NT2/D1 (cell line): ENCODE measurements at regions not wholly inside any gene's neighbourhood (a gene's known extent, or its start where the extent isn't known, plus 50 kb on each side); places are given as distances from the start of the nearest gene placed in this dataset.

ENCODE experiments used
- DNase-seq: peaks from one replicate; pipeline ENCODE4 v3.0.0-alpha.2; 2011; ENCODE audit warnings: low read depth, low spot score
- H3K27me3 ChIP-seq: 2 replicates; pipeline ENCODE4 v1.6.0; 2011; ENCODE audit warnings: mild to moderate bottlenecking; ENCODE audit not compliant: insufficient read length, insufficient read depth
- H3K36me3 ChIP-seq: 2 replicates; pipeline ENCODE4 v1.6.1; 2011; ENCODE audit warnings: mild to moderate bottlenecking, low read length, mixed read lengths; ENCODE audit not compliant: insufficient read depth, insufficient read length
- H3K4me1 ChIP-seq: 2 replicates; pipeline ENCODE4 v1.5.1; 2011; ENCODE audit not compliant: insufficient read depth, insufficient read length
- H3K4me3 ChIP-seq: 2 replicates; pipeline ENCODE4 v1.5.1; 2011; ENCODE audit warnings: low read depth; ENCODE audit not compliant: insufficient read length
- H3K9ac ChIP-seq: 2 replicates; pipeline ENCODE4 v1.6.0; 2011; ENCODE audit warnings: low read depth; ENCODE audit not compliant: insufficient read length
- H3K9me3 ChIP-seq: 2 replicates; pipeline ENCODE4 v1.5.1; 2011; ENCODE audit warnings: mild to moderate bottlenecking, low read length; ENCODE audit not compliant: insufficient read depth
- SUZ12 ChIP-seq: IDR thresholded peaks from 2 replicates; pipeline ENCODE4 v1.6.1; 2011; ENCODE audit not compliant: insufficient read length, insufficient read depth; ENCODE audit errors: extremely low read depth
- YY1 ChIP-seq: IDR thresholded peaks from 2 replicates; pipeline ENCODE4 v1.6.1; 2011; ENCODE audit not compliant: insufficient read length, insufficient read depth
- ZNF274 ChIP-seq: IDR thresholded peaks from 2 replicates; pipeline ENCODE4 v1.6.1; 2011; ENCODE audit warnings: mild to moderate bottlenecking, low read depth, low read length

DNA sequence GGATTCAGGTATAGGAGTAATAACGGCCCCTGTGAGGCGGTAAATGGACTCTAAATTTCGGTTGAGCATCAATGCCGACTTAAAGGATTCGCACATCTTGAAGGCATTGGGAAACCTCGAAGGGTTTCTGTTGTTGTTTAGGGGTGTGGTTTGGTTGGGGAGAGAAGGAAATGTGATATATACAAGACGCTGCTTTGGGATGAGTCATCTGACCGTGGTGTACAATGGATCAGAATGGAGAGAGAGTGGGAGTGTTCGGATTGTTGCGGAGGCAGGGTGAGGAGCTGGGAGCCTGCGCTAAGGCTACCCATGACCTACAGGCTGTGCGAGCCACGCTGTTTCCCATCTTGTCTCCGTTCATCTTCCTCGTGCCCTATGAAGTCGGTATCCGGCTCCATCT, 60.4 kb upstream of the ERCC6L2 start:
- Histone ChIP-seq H3K4me1 (peaks cover 5% of the 10 kb centered on the region), H3K36me3 (no peaks in the 10 kb centered on the region), H3K27me3 (no peaks in the 10 kb centered on the region), H3K4me3 (no peak overlapping the region), H3K9ac (no peak overlapping the region), H3K9me3 (no peaks in the 10 kb centered on the region)
- TF ChIP-seq YY1, result no peak
- TF ChIP-seq SUZ12, result no peak
- no peak for TF ChIP-seq ZNF274
- no peak for DNase-seq

DNA sequence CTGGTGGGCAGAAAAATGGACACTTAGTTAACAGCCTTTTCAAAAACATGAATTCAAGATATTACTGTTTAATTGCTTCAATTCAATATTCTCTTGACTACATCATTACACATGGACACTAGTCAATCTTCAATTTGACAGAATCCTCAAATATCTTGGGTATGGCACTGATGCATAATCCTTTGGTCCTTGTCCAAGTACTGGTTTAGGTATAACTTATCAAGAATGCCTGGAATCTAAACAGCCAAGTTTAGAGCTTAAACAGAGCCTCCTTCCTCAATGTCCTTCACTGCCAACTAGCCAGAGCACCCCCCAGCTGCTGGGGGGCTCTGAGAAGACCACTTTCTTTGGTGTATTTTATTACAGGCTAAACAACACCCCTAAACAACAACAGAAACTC, 61.6 kb upstream of the ERCC6L2 start:
- TF ChIP-seq YY1, result no peak
- TF ChIP-seq ZNF274, result no peak
- peaks cover 5% of the 10 kb centered on the region for H3K4me1 ChIP-seq
- no peaks in the 10 kb centered on the region for H3K27me3 ChIP-seq
- no peak overlapping the region for H3K9ac ChIP-seq
- no peak for DNase-seq
- no peak overlapping the region for H3K4me3 ChIP-seq
- H3K36me3 ChIP-seq, result no peaks in the 10 kb centered on the region
- H3K9me3 ChIP-seq, result no peaks in the 10 kb centered on the region

DNA sequence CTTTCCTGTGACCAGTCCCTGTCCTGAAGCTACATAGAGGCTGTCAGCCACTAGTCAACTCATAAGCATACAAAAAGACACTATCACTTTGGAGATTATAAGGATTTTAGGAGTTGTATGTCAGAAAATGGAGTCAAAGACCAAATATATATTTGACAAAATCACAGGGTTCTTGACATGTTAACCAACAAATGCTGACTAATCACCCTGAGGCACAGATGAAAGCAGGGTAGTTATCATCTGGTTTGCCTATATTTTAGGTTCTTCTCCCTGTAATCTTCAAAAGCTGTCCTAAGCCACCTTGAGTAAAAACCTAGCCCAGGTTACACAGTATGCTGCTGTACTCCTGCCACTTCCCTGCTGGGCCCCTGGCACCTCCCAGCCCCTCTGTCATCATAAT, 64.7 kb upstream of the ERCC6L2 start:
- DNase-seq, result no peak
- Histone ChIP-seq H3K36me3 (no peaks in the 10 kb centered on the region), H3K4me1 (peaks cover 5% of the 10 kb centered on the region), H3K9ac (no peak overlapping the region), H3K27me3 (no peaks in the 10 kb centered on the region), H3K9me3 (no peaks in the 10 kb centered on the region), H3K4me3 (no peak overlapping the region)
- no peak for TF ChIP-seq ZNF274
- no peak for TF ChIP-seq SUZ12

DNA sequence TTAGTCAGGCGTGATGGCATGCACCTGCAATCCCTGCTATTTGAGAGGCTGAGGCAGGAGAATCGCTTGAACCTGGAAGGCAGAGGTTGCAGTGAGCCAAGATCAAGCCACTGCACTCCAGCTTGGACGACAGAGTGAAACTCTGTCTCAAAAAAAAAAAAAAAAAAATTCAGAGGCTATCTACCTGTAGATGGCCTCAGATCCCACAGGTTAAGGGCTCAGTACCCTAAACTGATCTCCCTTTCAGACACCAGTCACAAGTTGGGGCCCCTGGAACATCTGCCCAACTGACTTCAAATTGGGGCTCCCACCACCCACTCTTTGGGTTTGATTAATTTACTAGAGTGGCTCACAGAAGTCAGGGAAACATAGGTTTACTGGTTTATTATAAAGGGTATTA, 65.4 kb upstream of the ERCC6L2 start:
- TF ChIP-seq YY1 (no peak), SUZ12 (no peak), ZNF274 (no peak)
- H3K27me3 ChIP-seq, result no peaks in the 10 kb centered on the region
- H3K36me3 ChIP-seq, result no peaks in the 10 kb centered on the region
- no peak for DNase-seq
- no peak overlapping the region for H3K9ac ChIP-seq
- H3K9me3 ChIP-seq, result no peaks in the 10 kb centered on the region
- no peak overlapping the region for H3K4me3 ChIP-seq
- no peaks in the 10 kb centered on the region for H3K4me1 ChIP-seq

DNA sequence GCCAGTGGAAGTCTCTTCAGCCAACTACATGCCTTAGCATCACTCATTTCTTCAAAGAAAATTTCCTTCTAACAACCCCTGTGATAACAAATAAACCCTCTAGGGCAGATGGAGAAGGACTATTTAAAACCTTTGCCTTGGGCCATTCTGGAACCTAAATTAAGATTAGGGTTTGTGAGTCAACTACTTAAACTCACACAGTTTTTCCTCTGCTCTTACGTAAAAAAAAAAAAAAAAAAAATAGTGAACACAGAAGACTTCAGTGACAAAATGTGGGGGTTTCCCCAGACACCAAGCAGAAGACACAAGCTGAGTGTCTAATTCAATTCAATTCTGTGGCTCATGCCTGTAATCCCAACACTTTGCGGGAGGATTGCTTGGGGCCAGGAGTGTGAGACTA, 65.8 kb upstream of the ERCC6L2 start:
- Histone ChIP-seq H3K4me1 (no peaks in the 10 kb centered on the region), H3K9ac (no peak overlapping the region), H3K36me3 (no peaks in the 10 kb centered on the region), H3K9me3 (no peaks in the 10 kb centered on the region), H3K27me3 (no peaks in the 10 kb centered on the region), H3K4me3 (no peak overlapping the region)
- TF ChIP-seq YY1, result no peak
- TF ChIP-seq ZNF274, result no peak
- TF ChIP-seq SUZ12, result no peak
- no peak for DNase-seq

DNA sequence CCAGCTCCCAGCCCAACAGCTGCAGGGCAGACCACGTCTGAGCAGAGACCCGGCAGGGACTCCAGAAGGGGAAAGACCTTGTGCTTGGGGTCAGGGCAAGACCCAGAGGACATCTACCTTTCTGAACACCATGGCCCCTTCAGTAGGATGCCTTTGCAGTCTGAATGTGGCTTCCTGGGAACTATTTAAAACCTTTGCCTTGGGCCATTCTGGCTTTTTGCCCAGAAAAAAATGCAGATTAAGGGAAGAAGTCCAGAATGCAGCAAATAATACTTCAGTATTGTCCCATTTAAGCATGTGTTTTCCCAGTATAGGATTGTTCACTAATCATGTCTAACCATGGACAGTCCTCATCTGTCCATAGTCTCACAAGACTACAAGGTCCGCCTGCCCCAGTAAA, 67.5 kb upstream of the ERCC6L2 start:
- Histone ChIP-seq H3K4me1 (no peaks in the 10 kb centered on the region), H3K9me3 (peaks cover 6% of the 10 kb centered on the region; the same call in 1 of the 2 replicates), H3K4me3 (no peak overlapping the region), H3K27me3 (no peaks in the 10 kb centered on the region), H3K36me3 (no peaks in the 10 kb centered on the region), H3K9ac (no peak overlapping the region)
- TF ChIP-seq YY1 (no peak), ZNF274 (no peak), SUZ12 (no peak)
- DNase-seq, result no peak

DNA sequence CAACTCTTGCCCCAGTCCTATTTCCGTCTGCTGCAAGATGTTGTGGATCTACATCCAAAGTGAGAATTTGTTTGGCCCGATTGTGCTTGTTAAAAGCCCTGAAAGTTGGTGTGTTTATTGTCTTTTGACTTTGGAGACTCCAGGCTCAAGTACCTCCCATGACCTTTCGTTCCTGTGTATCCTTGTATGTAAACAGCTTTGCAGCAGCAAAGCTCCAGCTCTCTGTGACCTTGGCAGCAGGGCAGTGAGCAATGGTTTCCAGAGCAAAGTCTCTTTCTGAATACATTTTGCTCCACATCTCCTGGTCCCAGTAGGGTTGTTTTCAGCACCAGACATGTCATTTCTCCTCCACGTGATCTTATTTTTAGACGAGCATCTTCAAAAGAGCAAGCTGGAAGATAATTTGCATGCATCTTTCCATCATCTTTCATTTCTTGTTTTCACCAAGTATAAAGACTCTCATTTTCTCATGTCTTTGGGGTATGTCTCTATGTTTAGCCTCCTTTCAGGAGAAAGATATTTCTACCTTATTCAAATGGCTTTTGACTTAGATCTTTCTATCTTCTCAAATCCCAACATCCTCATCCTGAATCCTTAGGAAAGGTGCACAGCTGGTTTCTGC, 68.1 kb upstream of the ERCC6L2 start:
- no peak for DNase-seq
- H3K36me3 ChIP-seq, result no peaks in the 10 kb centered on the region
- peaks cover 6% of the 10 kb centered on the region; the same call in 1 of the 2 replicates for H3K9me3 ChIP-seq
- H3K4me1 ChIP-seq, result no peaks in the 10 kb centered on the region
- no peaks in the 10 kb centered on the region for H3K27me3 ChIP-seq
- H3K9ac ChIP-seq, result no peak overlapping the region
- no peak for TF ChIP-seq YY1
- no peak for TF ChIP-seq SUZ12
- TF ChIP-seq ZNF274, result no peak
- no peak overlapping the region for H3K4me3 ChIP-seq

DNA sequence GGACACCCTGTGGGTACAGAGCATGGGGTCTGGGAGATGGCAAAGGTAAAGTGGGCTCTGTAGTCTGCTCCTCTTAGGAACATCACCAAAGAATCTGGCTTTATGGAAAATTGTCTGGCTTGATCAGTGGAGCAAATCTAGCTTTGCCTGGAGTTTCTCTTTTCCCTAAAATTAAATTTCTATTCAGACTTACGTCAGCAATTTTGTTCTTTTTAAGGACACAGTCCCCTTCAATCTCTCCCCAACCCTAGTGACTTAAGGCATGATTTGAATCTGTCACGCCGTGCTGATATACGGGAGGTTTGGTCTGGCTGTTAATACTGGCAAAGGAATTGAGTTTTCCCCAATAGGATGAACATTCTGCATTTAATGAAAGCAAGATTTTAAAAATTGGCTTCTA, 72.3 kb upstream of the ERCC6L2 start:
- H3K27me3 ChIP-seq, result no peaks in the 10 kb centered on the region
- H3K36me3 ChIP-seq, result no peaks in the 10 kb centered on the region
- no peak overlapping the region for H3K9ac ChIP-seq
- no peak for TF ChIP-seq SUZ12
- TF ChIP-seq YY1, result no peak
- no peak for TF ChIP-seq ZNF274
- H3K9me3 ChIP-seq, result peaks cover 14% of the 10 kb centered on the region
- H3K4me3 ChIP-seq, result no peak overlapping the region
- no peaks in the 10 kb centered on the region for H3K4me1 ChIP-seq
- DNase-seq, result no peak
